ENCODE measurements at regions not wholly inside any gene's neighbourhood (a gene's known extent, or its start where the extent isn't known, plus 50 kb on each side); places are given as distances from the start of the nearest gene placed in this dataset.

- Histone ChIP-seq H3K27ac (ENCODE audit: low read depth, low read length) (no peak overlapping the region), H3K9ac (ENCODE audit: low read length) (no peak overlapping the region), H3K27me3 (ENCODE audit: insufficient read depth, low read length) (no peaks in the 10 kb centered on the region), H4K20me1 (ENCODE audit: insufficient read depth, low read length) (no peaks in the 10 kb centered on the region), H3K9me3 (ENCODE audit: insufficient read depth, low read depth, low read length) (peaks cover 3% of the 10 kb centered on the region), H3K4me2 (ENCODE audit: low read length) (no peak overlapping the region), H3K4me3 (ENCODE audit: insufficient read depth, low read depth, low read length) (no peak overlapping the region), H3K79me2 (ENCODE audit: insufficient read depth, low read length) (no peaks in the 10 kb centered on the region), H3K4me1 (ENCODE audit: insufficient read depth, low read length) (no peaks in the 10 kb centered on the region), H2AFZ (ENCODE audit: low read depth, low read length) (no peak overlapping the region), H3K36me3 (ENCODE audit: insufficient read depth, low read length) (no peaks in the 10 kb centered on the region)
- Mint-ChIP-seq H3K4me1 (ENCODE audit: low read depth, unreplicated experiment) (peaks cover 4% of the 10 kb centered on the region), H3K9me3 (ENCODE audit: unreplicated experiment) (peaks cover 6% of the 10 kb centered on the region), H3K27me3 (ENCODE audit: low read depth, unreplicated experiment) (no peaks in the 10 kb centered on the region), H3K27ac (ENCODE audit: unreplicated experiment) (no peak overlapping the region), H3K4me3 (ENCODE audit: unreplicated experiment) (no peak overlapping the region), H3K36me3 (ENCODE audit: low read depth, unreplicated experiment) (no peaks in the 10 kb centered on the region)
- DNase-seq (ENCODE audit: low read depth) (no peak), FAIRE-seq (no peak)
- TF ChIP-seq CTCF (IDR thresholded peaks at IDR 0.05; ENCODE audit: insufficient read depth, low read depth, low read length) (no peak), EZH2 (IDR thresholded peaks at IDR 0.05; ENCODE audit: insufficient read depth, low read length) (no peak)
These were observed 83.8 kb upstream of the TOX3 start for GRCh38 chr16:52630711-52631110.

- Mint-ChIP-seq H3K36me3 (ENCODE audit: low read depth, unreplicated experiment) (no peaks in the 10 kb centered on the region), H3K4me1 (ENCODE audit: low read depth, unreplicated experiment) (peaks cover 4% of the 10 kb centered on the region), H3K9me3 (ENCODE audit: unreplicated experiment) (peaks cover 6% of the 10 kb centered on the region), H3K27me3 (ENCODE audit: low read depth, unreplicated experiment) (peaks cover 1% of the 10 kb centered on the region), H3K4me3 (ENCODE audit: unreplicated experiment) (no peak overlapping the region), H3K27ac (ENCODE audit: unreplicated experiment) (no peak overlapping the region)
- no peak overlapping the region for H3K9ac ChIP-seq (ENCODE audit: low read length)
- no peaks in the 10 kb centered on the region for H3K27me3 ChIP-seq (ENCODE audit: insufficient read depth, low read length)
- no peak overlapping the region for H3K4me3 ChIP-seq (ENCODE audit: insufficient read depth, low read depth, low read length)
- H4K20me1 ChIP-seq (ENCODE audit: insufficient read depth, low read length): no peaks in the 10 kb centered on the region
- H3K36me3 ChIP-seq (ENCODE audit: insufficient read depth, low read length): no peaks in the 10 kb centered on the region
- FAIRE-seq: no peak
- H3K79me2 ChIP-seq (ENCODE audit: insufficient read depth, low read length): no peaks in the 10 kb centered on the region
- DNase-seq (ENCODE audit: low read depth): no peak
- no peak overlapping the region for H3K27ac ChIP-seq (ENCODE audit: low read depth, low read length)
- no peaks in the 10 kb centered on the region for H3K4me1 ChIP-seq (ENCODE audit: insufficient read depth, low read length)
- H3K4me2 ChIP-seq (ENCODE audit: low read length): no peak overlapping the region
- H3K9me3 ChIP-seq (ENCODE audit: insufficient read depth, low read depth, low read length): peaks cover 3% of the 10 kb centered on the region
- no peak overlapping the region for H2AFZ ChIP-seq (ENCODE audit: low read depth, low read length)
- TF ChIP-seq CTCF (IDR thresholded peaks at IDR 0.05; ENCODE audit: insufficient read depth, low read depth, low read length): no peak
- TF ChIP-seq EZH2 (IDR thresholded peaks at IDR 0.05; ENCODE audit: insufficient read depth, low read length): no peak
These were observed 82.4 kb upstream of the TOX3 start for GRCh38 chr16:52629296-52629695.

- Histone ChIP-seq H3K79me2 (ENCODE audit: insufficient read depth, low read length) (no peaks in the 10 kb centered on the region), H3K27me3 (ENCODE audit: insufficient read depth, low read length) (no peaks in the 10 kb centered on the region), H3K4me3 (ENCODE audit: insufficient read depth, low read depth, low read length) (no peak overlapping the region), H3K4me2 (ENCODE audit: low read length) (no peak overlapping the region), H4K20me1 (ENCODE audit: insufficient read depth, low read length) (no peaks in the 10 kb centered on the region), H2AFZ (ENCODE audit: low read depth, low read length) (no peak overlapping the region), H3K9me3 (ENCODE audit: insufficient read depth, low read depth, low read length) (no peaks in the 10 kb centered on the region), H3K4me1 (ENCODE audit: insufficient read depth, low read length) (no peaks in the 10 kb centered on the region), H3K27ac (ENCODE audit: low read depth, low read length) (no peak overlapping the region), H3K9ac (ENCODE audit: low read length) (no peak overlapping the region), H3K36me3 (ENCODE audit: insufficient read depth, low read length) (no peaks in the 10 kb centered on the region)
- FAIRE-seq (no peak), DNase-seq (ENCODE audit: low read depth) (no peak)
- Mint-ChIP-seq H3K4me3 (ENCODE audit: unreplicated experiment) (no peak overlapping the region), H3K9me3 (ENCODE audit: unreplicated experiment) (peaks cover 3% of the 10 kb centered on the region), H3K27ac (ENCODE audit: unreplicated experiment) (no peak overlapping the region), H3K27me3 (ENCODE audit: low read depth, unreplicated experiment) (peaks cover 25% of the 10 kb centered on the region), H3K36me3 (ENCODE audit: low read depth, unreplicated experiment) (no peaks in the 10 kb centered on the region), H3K4me1 (ENCODE audit: low read depth, unreplicated experiment) (peaks cover 4% of the 10 kb centered on the region)
- TF ChIP-seq EZH2 (IDR thresholded peaks at IDR 0.05; ENCODE audit: insufficient read depth, low read length) (no peak), CTCF (IDR thresholded peaks at IDR 0.05; ENCODE audit: insufficient read depth, low read depth, low read length) (no peak)
These were observed 77.9 kb upstream of the TOX3 start for GRCh38 chr16:52624891-52625290.

Measured in astrocyte (in vitro differentiated cells and primary cell).